ENCODE measurements at regions not wholly inside any gene's neighbourhood (a gene's known extent, or its start where the extent isn't known, plus 50 kb on each side); places are given as distances from the start of the nearest gene placed in this dataset.

DNA sequence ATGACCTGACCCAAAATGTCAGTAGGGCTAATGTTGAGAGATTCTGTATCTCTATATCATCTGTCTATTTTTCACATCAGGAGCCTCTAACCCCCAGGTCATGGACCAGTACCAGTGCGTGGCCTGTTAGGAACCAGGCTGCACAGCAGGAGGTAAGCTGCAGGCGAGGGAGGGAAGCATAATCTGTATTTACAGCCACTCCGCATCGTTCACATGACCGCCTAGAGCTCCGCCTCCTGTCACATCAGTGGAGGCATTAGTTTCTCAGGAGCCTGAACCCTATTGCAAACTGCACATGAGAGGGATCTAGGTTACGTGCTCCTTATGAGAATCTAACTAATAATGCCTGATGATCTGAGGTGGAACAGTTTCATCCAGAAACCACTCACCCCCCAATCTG, 180.6 kb downstream of the RDH14 start:
- no peak for DNase-seq (ENCODE audit: low read depth in 2 of 2)

- DNase-seq (ENCODE audit: low read depth in 2 of 2): no peak
Measured at GRCh38 chr2:18378020-18378653, 182.3 kb downstream of the RDH14 start.

GRCh38 chr2:18376936-18377335, 183.5 kb downstream of the RDH14 start:
- DNase-seq (ENCODE audit: low read depth in 2 of 2): no peak

DNA sequence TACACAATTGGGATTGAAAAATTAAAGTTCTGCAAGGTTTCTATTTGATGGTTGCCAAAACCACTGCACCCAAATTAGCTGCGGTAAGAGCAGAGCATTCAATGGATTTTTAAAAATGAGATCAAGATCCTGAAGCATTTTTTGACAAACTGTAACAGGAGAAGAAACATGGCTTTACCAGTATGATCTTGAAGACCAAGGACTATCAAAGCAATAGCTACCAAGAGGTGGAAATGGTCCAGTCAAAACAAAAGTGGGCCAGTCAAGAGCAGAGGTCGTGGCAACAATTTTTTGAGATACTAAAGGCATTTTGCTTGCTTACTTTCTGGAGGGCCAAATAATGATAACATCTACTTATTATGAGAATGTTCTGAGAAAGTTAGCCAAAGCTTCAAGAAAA, 186.8 kb downstream of the RDH14 start:
- no peak for DNase-seq (ENCODE audit: low read depth in 2 of 2)

- no peak for DNase-seq (ENCODE audit: low read depth in 2 of 2)
Measured at GRCh38 chr2:18373081-18373480, 187.4 kb downstream of the RDH14 start.

- DNase-seq (ENCODE audit: low read depth in 2 of 2): no peak
Measured at GRCh38 chr2:18372641-18373040, 187.8 kb downstream of the RDH14 start.

DNA sequence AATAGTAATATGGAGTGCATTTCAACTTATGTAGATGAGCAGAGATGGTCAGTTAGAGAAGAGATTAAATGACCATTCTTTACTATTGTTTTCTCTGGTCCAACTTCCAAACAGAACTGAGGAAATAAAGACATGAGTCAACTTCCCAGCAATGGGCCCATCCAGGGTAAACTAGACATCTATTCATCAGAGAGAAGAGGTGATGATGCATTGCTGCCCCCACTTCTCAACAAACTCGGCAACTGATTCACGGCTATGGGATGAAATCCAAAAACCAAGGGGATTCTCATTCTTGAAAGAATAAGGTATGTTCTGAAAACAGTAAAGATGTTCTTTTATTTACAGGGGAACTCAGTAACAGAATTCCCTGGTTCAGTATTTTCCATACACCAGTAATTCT, 190.7 kb downstream of the RDH14 start:
- DNase-seq (ENCODE audit: low read depth in 2 of 2): peak in 1 of 2 experiments; percentile 45

DNA sequence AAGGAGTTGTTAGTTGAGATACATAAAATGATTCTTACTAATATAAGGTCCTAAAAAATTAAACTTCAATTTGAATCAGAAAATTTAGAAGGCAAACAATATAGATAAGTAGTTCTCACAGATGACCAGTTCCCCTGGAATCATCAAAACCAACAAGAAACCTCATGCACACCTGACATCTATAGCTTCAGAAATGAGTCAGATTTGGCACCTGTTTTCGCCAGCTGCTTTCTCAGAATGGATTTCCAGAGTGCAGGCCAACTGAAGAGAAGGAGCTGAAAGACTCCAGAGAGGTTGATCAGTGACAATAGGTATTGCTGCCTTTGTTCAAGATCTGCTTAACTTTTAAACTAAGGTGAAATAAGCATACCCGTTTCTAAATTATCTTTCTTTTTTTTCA, 192.4 kb downstream of the RDH14 start:
- no peak for DNase-seq (ENCODE audit: low read depth in 2 of 2)

- no peak for DNase-seq (ENCODE audit: low read depth in 2 of 2)
Measured at GRCh38 chr2:18365342-18365741, 195.1 kb downstream of the RDH14 start.

- no peak for DNase-seq (ENCODE audit: low read depth in 2 of 2)
Measured at GRCh38 chr2:18363348-18363747, 197.1 kb downstream of the RDH14 start.

DNA sequence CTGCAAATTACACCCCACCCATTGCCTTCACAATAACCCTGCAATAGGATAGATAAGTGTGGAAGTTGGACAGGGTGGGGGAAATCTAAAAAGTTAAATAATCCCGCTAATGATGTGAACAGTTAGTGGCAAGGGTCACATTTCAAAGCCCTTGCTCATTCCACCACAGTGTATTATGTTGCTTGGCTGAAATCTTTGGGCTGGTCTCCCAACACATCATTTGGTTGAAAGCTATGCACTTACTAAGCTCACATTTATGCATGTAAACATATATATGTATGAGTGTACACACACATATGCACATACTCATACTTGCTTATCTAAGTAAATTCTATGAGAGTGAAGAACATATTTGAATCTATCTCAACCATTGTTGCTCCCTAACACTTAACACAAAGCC, 197.8 kb downstream of the RDH14 start:
- DNase-seq (ENCODE audit: low read depth in 2 of 2): peak; percentile 50 to 57

DNA sequence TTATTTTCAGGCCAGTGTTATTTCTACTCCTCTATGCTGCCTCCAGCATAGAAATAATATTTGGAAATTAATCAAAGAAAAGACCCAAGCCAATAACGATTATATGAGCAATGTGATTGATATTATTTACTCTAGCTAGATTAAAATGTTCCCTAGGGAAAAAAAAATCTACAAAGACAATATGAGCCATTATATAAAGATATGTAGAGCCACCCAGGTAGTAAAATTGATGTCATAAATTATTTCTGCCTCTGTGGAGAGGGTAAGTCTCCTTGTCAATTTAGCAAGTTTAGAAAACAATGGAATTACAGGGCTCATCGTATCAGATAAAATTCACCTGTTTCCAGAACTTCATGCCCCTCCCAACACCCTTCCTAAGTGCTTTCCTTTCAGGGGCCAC, 202.9 kb downstream of the RDH14 start:
- DNase-seq (ENCODE audit: low read depth in 2 of 2): no peak

DNA sequence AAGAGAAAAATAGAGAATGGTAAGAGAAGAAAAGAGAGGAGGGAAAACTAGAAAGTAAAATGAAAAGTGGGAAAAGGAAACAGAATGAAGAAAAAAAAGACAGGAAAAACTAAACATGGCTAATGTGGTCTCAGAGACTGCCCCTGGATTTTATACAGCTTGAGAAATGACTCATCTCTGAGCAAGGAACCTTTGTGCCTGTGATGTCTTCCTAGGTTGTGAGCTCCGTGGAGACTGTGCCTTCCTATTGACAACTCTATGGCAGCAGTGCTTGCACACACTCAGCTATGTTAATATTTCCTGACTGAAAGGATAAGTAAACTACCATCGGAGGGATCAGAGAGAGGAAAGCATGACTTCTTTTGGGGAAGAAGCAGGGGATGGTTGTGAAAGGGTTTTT, 203.8 kb downstream of the RDH14 start:
- DNase-seq (ENCODE audit: low read depth in 2 of 2): no peak

DNA sequence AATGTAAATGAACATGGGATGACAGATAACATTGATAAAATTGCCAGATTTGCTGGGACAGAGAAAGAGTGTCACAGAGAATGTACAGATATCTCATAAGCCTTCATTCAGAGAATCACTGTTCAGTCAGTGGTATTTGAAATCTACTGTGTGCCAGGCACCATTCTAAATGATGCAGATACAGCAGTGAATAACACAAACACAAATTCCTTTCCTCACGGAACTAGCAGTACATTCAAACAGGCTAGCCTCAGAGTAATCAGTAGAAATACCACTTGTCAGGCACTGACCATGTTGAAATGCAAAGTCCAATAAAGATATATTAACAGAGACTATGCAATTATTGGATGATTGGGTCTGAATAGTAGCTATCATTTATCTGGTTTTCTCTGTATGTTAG, 211.0 kb downstream of the RDH14 start:
- no peak for DNase-seq (ENCODE audit: low read depth in 2 of 2)

GRCh38 chr2:18346874-18347273, 213.6 kb downstream of the RDH14 start:
- DNase-seq (ENCODE audit: low read depth in 2 of 2): no peak

- DNase-seq (ENCODE audit: low read depth in 2 of 2): no peak
Measured at GRCh38 chr2:18346344-18346743, 214.1 kb downstream of the RDH14 start.

GRCh38 chr2:18345848-18346247, 214.6 kb downstream of the RDH14 start:
- no peak for DNase-seq (ENCODE audit: low read depth in 2 of 2)

DNA sequence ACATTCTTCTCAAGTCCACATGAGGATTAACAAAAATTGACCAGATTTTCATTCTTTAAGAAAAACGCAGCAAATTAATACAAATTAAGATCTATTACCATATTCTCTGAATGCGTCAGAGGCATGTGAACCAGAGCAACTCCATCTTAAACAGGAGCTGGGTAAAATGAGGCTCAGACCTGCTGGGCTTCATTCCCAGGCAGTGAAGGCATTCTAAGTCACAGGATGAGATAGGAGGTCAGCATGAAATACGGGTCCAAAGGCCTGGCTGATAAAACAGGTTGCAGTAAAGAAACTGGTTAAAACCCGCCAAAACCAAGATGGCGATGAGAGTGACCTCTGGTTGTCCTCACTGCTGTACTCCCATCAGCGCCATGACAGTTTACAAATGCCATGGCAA, 217.6 kb downstream of the RDH14 start:
- no peak for DNase-seq (ENCODE audit: low read depth in 2 of 2)

- no peak for DNase-seq (ENCODE audit: low read depth in 2 of 2)
Measured at GRCh38 chr2:18339326-18339725, 221.1 kb downstream of the RDH14 start.

DNA sequence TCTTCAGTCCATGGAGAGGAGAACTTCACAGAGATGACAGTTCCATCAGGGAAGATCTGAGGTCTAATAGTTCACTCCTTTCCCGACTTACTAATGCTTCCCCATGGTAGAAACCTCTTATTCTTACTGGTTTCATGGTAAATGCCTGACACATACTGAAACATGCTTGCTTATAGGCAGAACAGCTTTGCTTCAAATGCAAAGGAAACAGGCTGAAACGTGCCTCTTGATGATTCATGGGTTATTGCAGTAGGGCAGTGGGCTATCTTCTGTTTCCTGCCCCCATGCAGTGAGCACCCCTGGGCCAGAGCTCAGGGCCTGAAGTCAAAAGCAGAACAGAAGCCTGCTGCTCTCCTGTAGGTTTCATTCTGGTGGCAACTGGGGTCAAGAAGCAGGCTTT, 223.5 kb downstream of the RDH14 start:
- no peak for DNase-seq (ENCODE audit: low read depth in 2 of 2)

GRCh38 chr2:18332477-18332876, 228.0 kb downstream of the RDH14 start:
- no peak for DNase-seq (ENCODE audit: low read depth in 2 of 2)

DNA sequence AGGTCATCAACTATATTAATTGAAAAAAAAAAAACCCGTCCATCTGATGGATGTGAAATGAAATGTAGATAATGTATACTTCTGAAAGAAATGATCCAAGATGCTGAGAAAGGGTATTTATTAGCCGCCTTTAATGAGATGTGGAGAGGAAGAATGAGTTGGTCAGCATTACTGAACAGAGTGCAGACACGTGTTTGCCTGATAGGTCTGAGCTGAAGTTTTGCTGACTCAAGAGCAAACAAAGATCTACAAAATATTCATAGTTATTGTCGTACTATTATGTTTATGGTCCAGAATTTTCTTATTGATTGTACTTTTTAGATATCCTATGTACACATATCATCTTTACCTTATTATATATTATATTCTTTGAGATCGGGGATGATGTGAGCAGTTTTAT, 235.3 kb downstream of the RDH14 start:
- no peak for DNase-seq (ENCODE audit: low read depth in 2 of 2)

GRCh38 chr2:18319987-18320386, 240.5 kb downstream of the RDH14 start:
- no peak for DNase-seq (ENCODE audit: low read depth in 2 of 2)

GRCh38 chr2:18317017-18317416, 243.4 kb downstream of the RDH14 start:
- no peak for DNase-seq (ENCODE audit: low read depth in 2 of 2)
